HEK293 (cell line): ENCODE measurements at regions not wholly inside any gene's neighbourhood (a gene's known extent, or its start where the extent isn't known, plus 50 kb on each side); places are given as distances from the start of the nearest gene placed in this dataset.

ENCODE experiments used
- CTCF ChIA-PET: fragments of 350-600 bp; formaldehyde crosslinking; extraction: SDS; loops from one replicate; lab custom pipeline; 2021; ENCODE audit warnings: antibody characterized with exemption; lab: Yijun Ruan, JAX
- POLR2A ChIA-PET: fragments of 300-600 bp; formaldehyde crosslinking; extraction: SDS; loops from one replicate; lab custom pipeline; 2020; ENCODE audit warnings: antibody characterized with exemption, inconsistent platforms; lab: Yijun Ruan, JAX
- H3K27ac ChIP-seq: fragments of 200-500 bp; sonication (Bioruptor generic); 2 replicates; pipeline ENCODE4 v1.5.1; 2014; ENCODE audit warnings: low read depth, low read length, control low read depth, inconsistent platforms; ENCODE audit errors: extremely low read depth
- H3K36me3 ChIP-seq, 2 experiments: fragments of 200-500 bp in 1 of 2; sonication (Bioruptor generic) in 1 of 2; 1 replicate in 1 of 2; 2 replicates in 1 of 2; pipeline ENCODE4 v1.5.1; 2014 to 2017; ENCODE audit warnings: inconsistent platforms in 2 of 2, low read length in 2 of 2; ENCODE audit not compliant: control insufficient read depth in 2 of 2, insufficient read depth in 1 of 2
- H3K4me1 ChIP-seq: fragments of 200-500 bp; sonication (Bioruptor generic); 2 replicates; pipeline ENCODE4 v1.5.1; 2014; ENCODE audit warnings: mild to moderate bottlenecking, low read length, inconsistent platforms; ENCODE audit not compliant: control insufficient read depth, insufficient read depth
- H3K4me3 ChIP-seq: 2 replicates; pipeline ENCODE4 v1.5.1; 2011; ENCODE audit warnings: low read depth, mild to moderate bottlenecking, control low read depth, low read length, moderate library complexity
- H3K9me3 ChIP-seq: fragments of 200-500 bp; sonication (Bioruptor generic); 2 replicates; pipeline ENCODE4 v1.5.1; 2014; ENCODE audit warnings: low read depth, low read length, inconsistent platforms; ENCODE audit not compliant: control insufficient read depth, insufficient read depth
- ATF2 ChIP-seq: fragments of 450-650 bp; formaldehyde crosslinking; IDR thresholded peaks from 2 replicates; pipeline ENCODE4 v1.5.1; 2016; ENCODE audit warnings: missing biosample characterization, missing genetic modification characterization, low read depth
- FEZF1 ChIP-seq: fragments of 450-650 bp; formaldehyde crosslinking; IDR thresholded peaks from 2 replicates; pipeline ENCODE4 v1.5.1; 2016; ENCODE audit warnings: missing biosample characterization, missing genetic modification characterization
- GLIS2 ChIP-seq: fragments of 450-650 bp; formaldehyde crosslinking; IDR thresholded peaks from 2 replicates; pipeline ENCODE4 v1.5.1; 2016; ENCODE audit warnings: missing biosample characterization, missing genetic modification characterization
- HOXD13 ChIP-seq: sonication (generic); formaldehyde crosslinking; IDR thresholded peaks from 2 replicates; pipeline ENCODE4 v1.8.0; 2022; ENCODE audit warnings: missing genetic modification reagents, borderline replicate concordance
- INSM2 ChIP-seq: fragments of 450-650 bp; formaldehyde crosslinking; IDR thresholded peaks from 2 replicates; pipeline ENCODE4 v1.5.1; 2016; ENCODE audit warnings: missing biosample characterization, missing genetic modification characterization
- KLF17 ChIP-seq: fragments of 450-650 bp; formaldehyde crosslinking; IDR thresholded peaks from 2 replicates; pipeline ENCODE4 v1.5.1; 2016; ENCODE audit warnings: missing biosample characterization, missing genetic modification characterization
- KLF8 ChIP-seq: fragments of 450-650 bp; formaldehyde crosslinking; IDR thresholded peaks from 2 replicates; pipeline ENCODE4 v1.5.1; 2016; ENCODE audit warnings: missing biosample characterization, missing genetic modification characterization
- ZBTB48 ChIP-seq: fragments of 450-650 bp; formaldehyde crosslinking; IDR thresholded peaks from 2 replicates; pipeline ENCODE4 v1.5.1; 2016; ENCODE audit warnings: missing biosample characterization, missing genetic modification characterization
- ZNF140 ChIP-seq: fragments of 450-650 bp; formaldehyde crosslinking; IDR thresholded peaks from 2 replicates; pipeline ENCODE4 v1.5.1; 2016; ENCODE audit warnings: missing biosample characterization, missing genetic modification characterization
- ZNF155 ChIP-seq: fragments of 450-650 bp; formaldehyde crosslinking; IDR thresholded peaks from 2 replicates; pipeline ENCODE4 v1.5.1; 2016; ENCODE audit warnings: missing biosample characterization, missing genetic modification characterization
- ZNF184 ChIP-seq: fragments of 450-650 bp; IDR thresholded peaks from 2 replicates; pipeline ENCODE4 v1.5.1; 2018; ENCODE audit warnings: missing biosample characterization, mild to moderate bottlenecking, missing genetic modification characterization
- ZNF248 ChIP-seq: fragments of 450-650 bp; formaldehyde crosslinking; IDR thresholded peaks from 2 replicates; pipeline ENCODE4 v1.5.1; 2017; ENCODE audit warnings: missing biosample characterization, missing genetic modification characterization
- ZNF274 ChIP-seq, 2 experiments: fragments of 200-500 bp in 1 of 2; fragments of 450-650 bp in 1 of 2; sonication (Bioruptor generic) in 1 of 2; formaldehyde crosslinking in 1 of 2; IDR thresholded peaks; 2 replicates each; pipeline versions ENCODE4 v1.5.1 to v1.6.1; 2014 to 2016; ENCODE audit warnings: borderline replicate concordance in 1 of 2, inconsistent platforms in 1 of 2, low read length in 1 of 2, missing biosample characterization in 1 of 2, missing genetic modification characterization in 1 of 2
- ZNF280D ChIP-seq: fragments of 450-650 bp; formaldehyde crosslinking; IDR thresholded peaks from 2 replicates; pipeline ENCODE4 v1.5.1; 2016; ENCODE audit warnings: missing biosample characterization, missing genetic modification characterization
- ZNF311 ChIP-seq: fragments of 450-650 bp; formaldehyde crosslinking; IDR thresholded peaks from 2 replicates; pipeline ENCODE4 v1.5.1; 2017; ENCODE audit warnings: missing biosample characterization, missing genetic modification characterization, borderline replicate concordance
- ZNF362 ChIP-seq: fragments of 450-650 bp; formaldehyde crosslinking; IDR thresholded peaks from 2 replicates; pipeline ENCODE4 v1.5.1; 2016; ENCODE audit warnings: missing biosample characterization, missing genetic modification characterization
- ZNF404 ChIP-seq: fragments of 450-650 bp; formaldehyde crosslinking; IDR thresholded peaks from 2 replicates; pipeline ENCODE4 v1.5.1; 2017; ENCODE audit warnings: missing biosample characterization, missing genetic modification characterization
- ZNF423 ChIP-seq: fragments of 450-650 bp; formaldehyde crosslinking; IDR thresholded peaks from 2 replicates; pipeline ENCODE4 v1.5.1; 2016; ENCODE audit warnings: missing biosample characterization, missing genetic modification characterization
- ZNF473 ChIP-seq: fragments of 450-650 bp; formaldehyde crosslinking; IDR thresholded peaks from 2 replicates; pipeline ENCODE4 v1.5.1; 2017; ENCODE audit warnings: missing biosample characterization, missing genetic modification characterization
- ZNF510 ChIP-seq: fragments of 450-650 bp; formaldehyde crosslinking; IDR thresholded peaks from 2 replicates; pipeline ENCODE4 v1.5.1; 2018; ENCODE audit warnings: mild to moderate bottlenecking, missing genetic modification characterization, missing biosample characterization; ENCODE audit not compliant: insufficient replicate concordance
- ZNF521 ChIP-seq: fragments of 450-650 bp; formaldehyde crosslinking; IDR thresholded peaks from 2 replicates; pipeline ENCODE4 v1.5.1; 2017; ENCODE audit warnings: missing biosample characterization, mild to moderate bottlenecking, missing genetic modification characterization
- ZNF544 ChIP-seq: fragments of 450-650 bp; formaldehyde crosslinking; IDR thresholded peaks from 2 replicates; pipeline ENCODE4 v1.5.0; 2017; ENCODE audit warnings: missing biosample characterization, missing genetic modification characterization
- ZNF558 ChIP-seq: fragments of 450-650 bp; formaldehyde crosslinking; IDR thresholded peaks from 2 replicates; pipeline ENCODE4 v1.5.1; 2016; ENCODE audit warnings: missing biosample characterization, missing genetic modification characterization
- ZNF610 ChIP-seq: fragments of 450-650 bp; formaldehyde crosslinking; IDR thresholded peaks from 2 replicates; pipeline ENCODE4 v1.5.1; 2016; ENCODE audit warnings: missing biosample characterization, missing genetic modification characterization, borderline replicate concordance
- ZNF768 ChIP-seq: fragments of 450-650 bp; formaldehyde crosslinking; IDR thresholded peaks from 2 replicates; pipeline ENCODE4 v1.5.1; 2018; ENCODE audit warnings: missing biosample characterization, mild to moderate bottlenecking, missing genetic modification characterization
- ZSCAN16 ChIP-seq: fragments of 450-650 bp; formaldehyde crosslinking; IDR thresholded peaks from 2 replicates; pipeline ENCODE4 v1.5.1; 2016; ENCODE audit warnings: missing biosample characterization, missing genetic modification characterization

- TF ChIP-seq HOXD13 (CRISPR knock-in tag) (no peak), ZNF610 (tag by site-specific recombination) (no peak), KLF8 (tag by site-specific recombination) (no peak), ZNF544 (no peak), ZNF423 (tag by site-specific recombination) (no peak)
- TF ChIP-seq, all 188 proteins: peak for 0
Observed at GRCh38 chr21:15967661-15968060, 237.9 kb downstream of the USP25 start (continued).

GRCh38 chr21:15968776-15969310 lies 239.1 kb downstream of the USP25 start:
- H3K4me1 ChIP-seq, result no peaks in the 10 kb centered on the region
- TF ChIP-seq GLIS2 (tag by site-specific recombination), result no peak
- TF ChIP-seq ZNF473 (tag by site-specific recombination), result no peak
- no peak for TF ChIP-seq ZNF311 (tag by site-specific recombination)
- no peak for TF ChIP-seq ZNF248
- no peak for TF ChIP-seq ZNF404
- no peaks in the 10 kb centered on the region for H3K36me3 ChIP-seq
- ChIA-PET POLR2A (no interaction called here), CTCF (no interaction called here)
- no peak overlapping the region for H3K27ac ChIP-seq
- no peaks in the 10 kb centered on the region for H3K9me3 ChIP-seq
- H3K4me3 ChIP-seq, result no peak overlapping the region

GRCh38 chr21:15976807-15977206 lies 247.0 kb downstream of the USP25 start:
- Histone ChIP-seq H3K9me3 (no peaks in the 10 kb centered on the region), H3K36me3 (no peaks in the 10 kb centered on the region), H3K4me3 (no peak overlapping the region), H3K27ac (no peak overlapping the region), H3K4me1 (no peaks in the 10 kb centered on the region)
- POLR2A ChIA-PET, result no interaction called here
- TF ChIP-seq ZNF558 (tag by site-specific recombination), result no peak
- no peak for TF ChIP-seq INSM2
- no peak for TF ChIP-seq ZNF510 (tag by site-specific recombination)
- TF ChIP-seq ATF2 (tag by site-specific recombination), result no peak
- no peak for TF ChIP-seq ZNF155 (tag by site-specific recombination)
- no peak for TF ChIP-seq ZNF362
- no peak for TF ChIP-seq ZNF768
- TF ChIP-seq ZNF274 (IDR thresholded peaks at IDR 0.05; ENCODE audit: low read length), result no peak
- TF ChIP-seq ZNF274 (tag by site-specific recombination; IDR thresholded peaks at IDR 0.05; ENCODE audit: borderline replicate concordance), result no peak
- TF ChIP-seq ZNF140 (tag by site-specific recombination), result no peak
- no peak for TF ChIP-seq ZNF280D (tag by site-specific recombination)
- no peak for TF ChIP-seq KLF17 (tag by site-specific recombination)
- no peak for TF ChIP-seq FEZF1 (tag by site-specific recombination)
- no peak for TF ChIP-seq ZBTB48 (tag by site-specific recombination)
- TF ChIP-seq ZSCAN16 (tag by site-specific recombination), result no peak
- no peak for TF ChIP-seq ZNF184 (tag by site-specific recombination)
- no peak for TF ChIP-seq ZNF521 (tag by site-specific recombination)
- CTCF ChIA-PET, result interaction anchor here (0.6 to 0.9 kb wide), 4 partner anchors 26 to 308 kb away, joined by 3 to 4 read pairs (median 4); no protein-coding TSS in a partner anchor
